Thyroid gland (tissue), 4 donors: ENCODE measurements at regions not wholly inside any gene's neighbourhood (a gene's known extent, or its start where the extent isn't known, plus 50 kb on each side); places are given as distances from the start of the nearest gene placed in this dataset.

Experiments used
- POLR2A ChIP-seq, 2 donors: fragments of 450-650 bp; IDR thresholded peaks; one replicate each; pipeline ENCODE4 v1.6.1; 2017; ENCODE audit warnings: antibody characterized with exemption in 2 of 2, mild to moderate bottlenecking in 2 of 2, moderate library complexity in 1 of 2
- TF ChIP-seq, protein P1 (sequence below), 6 experiments: fragments of 200-600 bp in 3 of 6; fragments of 450-650 bp in 3 of 6; sonication (generic) in 3 of 6; IDR thresholded peaks; one replicate each; pipeline ENCODE4 v1.5.1; 2016 to 2019; ENCODE audit warnings: antibody characterized with exemption in 6 of 6, mild to moderate bottlenecking in 2 of 6, inconsistent platforms in 1 of 6, moderate library complexity in 1 of 6

DNA sequence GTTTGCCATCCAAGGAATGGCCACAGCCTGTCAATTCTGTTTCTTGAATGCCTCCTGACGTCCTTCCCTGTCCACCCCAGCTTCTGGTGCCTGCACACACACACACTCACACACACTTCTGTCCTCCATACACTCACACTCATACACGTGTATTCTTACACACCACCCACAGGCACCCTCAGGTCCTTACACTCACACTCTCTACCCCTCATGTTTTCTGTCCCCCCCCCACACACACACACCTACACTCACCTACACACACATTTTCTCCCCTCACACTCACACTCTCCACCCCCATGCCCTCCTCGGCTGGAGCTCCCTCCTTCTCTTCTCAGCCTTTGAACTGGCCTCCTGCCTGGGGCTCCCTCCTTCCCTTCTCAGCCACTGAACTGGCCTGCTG, 148.0 kb upstream of the SALL3 start:
- no peak for TF ChIP-seq POLR2A (IDR thresholded peaks at IDR 0.05)
- TF ChIP-seq, protein P1, sequence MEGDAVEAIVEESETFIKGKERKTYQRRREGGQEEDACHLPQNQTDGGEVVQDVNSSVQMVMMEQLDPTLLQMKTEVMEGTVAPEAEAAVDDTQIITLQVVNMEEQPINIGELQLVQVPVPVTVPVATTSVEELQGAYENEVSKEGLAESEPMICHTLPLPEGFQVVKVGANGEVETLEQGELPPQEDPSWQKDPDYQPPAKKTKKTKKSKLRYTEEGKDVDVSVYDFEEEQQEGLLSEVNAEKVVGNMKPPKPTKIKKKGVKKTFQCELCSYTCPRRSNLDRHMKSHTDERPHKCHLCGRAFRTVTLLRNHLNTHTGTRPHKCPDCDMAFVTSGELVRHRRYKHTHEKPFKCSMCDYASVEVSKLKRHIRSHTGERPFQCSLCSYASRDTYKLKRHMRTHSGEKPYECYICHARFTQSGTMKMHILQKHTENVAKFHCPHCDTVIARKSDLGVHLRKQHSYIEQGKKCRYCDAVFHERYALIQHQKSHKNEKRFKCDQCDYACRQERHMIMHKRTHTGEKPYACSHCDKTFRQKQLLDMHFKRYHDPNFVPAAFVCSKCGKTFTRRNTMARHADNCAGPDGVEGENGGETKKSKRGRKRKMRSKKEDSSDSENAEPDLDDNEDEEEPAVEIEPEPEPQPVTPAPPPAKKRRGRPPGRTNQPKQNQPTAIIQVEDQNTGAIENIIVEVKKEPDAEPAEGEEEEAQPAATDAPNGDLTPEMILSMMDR (IDR thresholded peaks at IDR 0.05) = no peak
